GM19397 (cell line): ENCODE measurements at regions not wholly inside any gene's neighbourhood (a gene's known extent, or its start where the extent isn't known, plus 50 kb on each side); places are given as distances from the start of the nearest gene placed in this dataset.

ENCODE experiments used
- ATAC-seq: cut with Tn5 transposase; IDR thresholded peaks from one replicate; pipeline ENCODE4 v1.9.1; 2021; ENCODE audit warnings: mild to moderate bottlenecking, moderate library complexity; ENCODE audit not compliant: unreplicated experiment

- no peak for ATAC-seq
Measured at GRCh38 chr5:96584712-96585111, 77.5 kb upstream of the CAST start.

GRCh38 chr5:96588539-96588938, 73.6 kb upstream of the CAST start:
- ATAC-seq = no peak

GRCh38 chr5:96590796-96591195, 71.4 kb upstream of the CAST start:
- no peak for ATAC-seq

GRCh38 chr5:96595300-96596090, 66.7 kb upstream of the CAST start:
- no peak for ATAC-seq

- ATAC-seq = no peak
Measured at GRCh38 chr5:96597438-96598020, 64.6 kb upstream of the CAST start.

GRCh38 chr5:96601200-96601599, 61.0 kb upstream of the CAST start:
- ATAC-seq = no peak

GRCh38 chr5:96601715-96602244, 60.4 kb upstream of the CAST start:
- ATAC-seq = peak; percentile 79

- ATAC-seq = no peak
Measured at GRCh38 chr5:96602776-96603175, 59.4 kb upstream of the CAST start.

GRCh38 chr5:96605144-96605837, 56.9 kb upstream of the CAST start:
- ATAC-seq = no peak

GRCh38 chr5:96609369-96609768, 52.8 kb upstream of the CAST start:
- ATAC-seq = no peak

GRCh38 chr5:96610747-96611146, 51.4 kb upstream of the CAST start:
- ATAC-seq = no peak

- no peak for ATAC-seq
Measured at GRCh38 chr5:96611946-96612345, 50.2 kb upstream of the CAST start.
